ENCODE measurements at regions not wholly inside any gene's neighbourhood (a gene's known extent, or its start where the extent isn't known, plus 50 kb on each side); places are given as distances from the start of the nearest gene placed in this dataset.
A peak's percentile ranks its signal among the peaks of the same experiment; 100 is the strongest.

DNA sequence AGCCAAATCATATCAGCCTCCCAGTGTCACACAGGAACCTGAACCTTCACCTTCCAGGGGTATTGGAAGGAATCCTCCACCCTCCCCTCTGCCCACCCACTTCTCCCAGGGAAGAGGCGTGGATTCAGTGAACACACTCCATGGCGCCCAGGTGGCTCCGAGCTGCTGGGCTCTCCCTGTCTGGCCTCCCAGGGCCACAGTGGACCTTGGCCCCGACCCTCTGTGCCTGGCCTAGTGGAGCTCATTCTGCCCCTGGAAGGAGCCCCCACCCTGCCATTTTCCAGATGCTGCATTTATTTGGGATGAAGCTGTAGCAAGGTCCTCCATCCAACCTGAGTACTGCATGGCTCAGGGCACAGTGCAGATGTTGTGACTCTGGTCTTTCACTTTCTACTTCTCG, 1340.1 kb downstream of the TBC1D22A start:
- Histone ChIP-seq H3K27ac (ENCODE audit: insufficient read depth, low read length, poor library complexity, severe bottlenecking) (no peak overlapping the region), H3K4me1 (ENCODE audit: control insufficient read depth, insufficient read depth, low read length, poor library complexity, severe bottlenecking) (peaks cover 8% of the 10 kb centered on the region), H3K4me3 (ENCODE audit: insufficient read depth, low read depth, low read length, poor library complexity, severe bottlenecking) (no peak overlapping the region), H3K36me3 (ENCODE audit: control insufficient read depth, insufficient read depth, low read length) (no peaks in the 10 kb centered on the region), H3K27me3 (replicated peaks; ENCODE audit: control insufficient read depth, insufficient read depth, low read length, poor library complexity, severe bottlenecking) (no peaks in the 10 kb centered on the region), H3K9me3 (ENCODE audit: control insufficient read depth, low read length) (no peaks in the 10 kb centered on the region)
- no peak for DNase-seq

DNA sequence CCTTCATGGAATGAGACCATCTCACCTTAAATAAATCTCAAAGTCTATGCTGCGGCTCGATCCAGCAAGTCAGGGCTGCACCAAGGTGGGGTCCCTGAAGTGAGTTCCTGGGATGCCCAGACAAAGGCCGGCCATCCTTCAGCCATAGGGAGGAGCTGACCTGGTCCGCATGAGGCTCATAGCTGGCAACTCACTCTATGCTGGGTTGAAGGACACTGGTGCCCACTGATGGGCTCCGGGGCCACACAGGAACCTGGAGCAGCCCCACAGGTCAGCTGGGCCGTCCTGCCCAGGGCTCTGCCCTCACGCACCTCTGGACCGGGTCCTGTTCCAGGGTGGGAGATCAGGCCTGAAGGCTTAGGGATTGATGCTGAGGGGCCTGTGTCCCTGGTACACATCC, 1339.3 kb downstream of the TBC1D22A start:
- H3K36me3 ChIP-seq (ENCODE audit: control insufficient read depth, insufficient read depth, low read length): no peaks in the 10 kb centered on the region
- no peaks in the 10 kb centered on the region for H3K27me3 ChIP-seq (replicated peaks; ENCODE audit: control insufficient read depth, insufficient read depth, low read length, poor library complexity, severe bottlenecking)
- H3K27ac ChIP-seq (ENCODE audit: insufficient read depth, low read length, poor library complexity, severe bottlenecking): no peak overlapping the region
- no peaks in the 10 kb centered on the region for H3K9me3 ChIP-seq (ENCODE audit: control insufficient read depth, low read length)
- no peak overlapping the region for H3K4me3 ChIP-seq (ENCODE audit: insufficient read depth, low read depth, low read length, poor library complexity, severe bottlenecking)
- H3K4me1 ChIP-seq (ENCODE audit: control insufficient read depth, insufficient read depth, low read length, poor library complexity, severe bottlenecking): peaks cover 8% of the 10 kb centered on the region
- no peak for DNase-seq

GRCh38 chr22:48100685-48101417, 1338.4 kb downstream of the TBC1D22A start:
- no peak overlapping the region for H3K27ac ChIP-seq (ENCODE audit: insufficient read depth, low read length, poor library complexity, severe bottlenecking)
- H3K4me3 ChIP-seq (ENCODE audit: insufficient read depth, low read depth, low read length, poor library complexity, severe bottlenecking): no peak overlapping the region
- peaks cover 8% of the 10 kb centered on the region for H3K4me1 ChIP-seq (ENCODE audit: control insufficient read depth, insufficient read depth, low read length, poor library complexity, severe bottlenecking)
- no peaks in the 10 kb centered on the region for H3K27me3 ChIP-seq (replicated peaks; ENCODE audit: control insufficient read depth, insufficient read depth, low read length, poor library complexity, severe bottlenecking)
- DNase-seq: no peak
- H3K9me3 ChIP-seq (ENCODE audit: control insufficient read depth, low read length): no peaks in the 10 kb centered on the region
- no peaks in the 10 kb centered on the region for H3K36me3 ChIP-seq (ENCODE audit: control insufficient read depth, insufficient read depth, low read length)

DNA sequence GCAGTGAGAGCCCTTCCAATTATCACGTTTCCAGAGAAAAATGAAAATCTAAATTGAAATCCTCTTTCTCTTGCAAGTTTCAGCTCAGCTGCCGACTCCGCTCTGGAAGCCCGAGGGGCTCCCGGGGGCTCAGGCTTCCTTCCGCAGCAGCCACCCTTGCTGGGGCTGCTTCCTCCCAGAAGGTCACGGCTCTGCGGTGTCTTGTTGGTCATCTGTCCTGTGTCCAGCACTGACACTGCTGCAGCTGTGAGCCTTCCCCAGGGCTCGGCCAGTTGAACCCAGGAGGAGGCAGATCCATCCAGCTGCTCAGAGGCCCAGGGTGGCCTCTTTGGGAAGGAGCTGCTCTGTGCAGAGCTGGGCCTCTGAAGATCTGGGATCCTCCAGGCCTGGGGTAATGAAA, 1337.2 kb downstream of the TBC1D22A start:
- no peak for DNase-seq
- H3K4me1 ChIP-seq (ENCODE audit: control insufficient read depth, insufficient read depth, low read length, poor library complexity, severe bottlenecking): peaks cover 8% of the 10 kb centered on the region
- H3K4me3 ChIP-seq (ENCODE audit: insufficient read depth, low read depth, low read length, poor library complexity, severe bottlenecking): no peak overlapping the region
- no peaks in the 10 kb centered on the region for H3K36me3 ChIP-seq (ENCODE audit: control insufficient read depth, insufficient read depth, low read length)
- H3K27me3 ChIP-seq (replicated peaks; ENCODE audit: control insufficient read depth, insufficient read depth, low read length, poor library complexity, severe bottlenecking): no peaks in the 10 kb centered on the region
- H3K9me3 ChIP-seq (ENCODE audit: control insufficient read depth, low read length): no peaks in the 10 kb centered on the region
- no peak overlapping the region for H3K27ac ChIP-seq (ENCODE audit: insufficient read depth, low read length, poor library complexity, severe bottlenecking)

- Histone ChIP-seq H3K27me3 (replicated peaks; ENCODE audit: control insufficient read depth, insufficient read depth, low read length, poor library complexity, severe bottlenecking) (no peaks in the 10 kb centered on the region), H3K4me1 (ENCODE audit: control insufficient read depth, insufficient read depth, low read length, poor library complexity, severe bottlenecking) (peaks cover 8% of the 10 kb centered on the region)
These were observed 1336.8 kb downstream of the TBC1D22A start for GRCh38 chr22:48099251-48099650.

DNA sequence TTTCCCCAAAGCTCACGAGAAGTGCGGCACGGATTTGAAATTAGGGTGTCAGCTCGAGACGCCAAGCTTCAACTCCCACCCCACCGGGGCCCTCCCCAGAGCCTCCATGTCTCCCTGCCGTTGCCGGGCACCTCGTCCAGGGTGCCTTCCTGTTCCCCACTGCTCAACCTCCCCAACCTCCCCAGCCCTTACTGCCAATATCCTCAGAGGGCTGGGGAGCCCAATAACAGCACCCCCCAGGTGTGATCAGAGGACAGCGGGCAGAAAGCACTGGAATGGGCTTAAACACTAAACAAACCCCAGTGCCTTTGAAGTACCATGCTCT, 1336.4 kb downstream of the TBC1D22A start:
- H3K4me3 ChIP-seq (ENCODE audit: insufficient read depth, low read depth, low read length, poor library complexity, severe bottlenecking): no peak overlapping the region
- H3K36me3 ChIP-seq (ENCODE audit: control insufficient read depth, insufficient read depth, low read length): no peaks in the 10 kb centered on the region
- no peak overlapping the region for H3K27ac ChIP-seq (ENCODE audit: insufficient read depth, low read length, poor library complexity, severe bottlenecking)
- H3K4me1 ChIP-seq (ENCODE audit: control insufficient read depth, insufficient read depth, low read length, poor library complexity, severe bottlenecking): peaks cover 8% of the 10 kb centered on the region
- no peaks in the 10 kb centered on the region for H3K9me3 ChIP-seq (ENCODE audit: control insufficient read depth, low read length)
- no peaks in the 10 kb centered on the region for H3K27me3 ChIP-seq (replicated peaks; ENCODE audit: control insufficient read depth, insufficient read depth, low read length, poor library complexity, severe bottlenecking)
- DNase-seq: no peak

More at GRCh38 chr22:48099251-48099650, 1336.8 kb downstream of the TBC1D22A start:
- Histone ChIP-seq H3K36me3 (ENCODE audit: control insufficient read depth, insufficient read depth, low read length) (no peaks in the 10 kb centered on the region), H3K9me3 (ENCODE audit: control insufficient read depth, low read length) (no peaks in the 10 kb centered on the region), H3K27ac (ENCODE audit: insufficient read depth, low read length, poor library complexity, severe bottlenecking) (no peak overlapping the region), H3K4me3 (ENCODE audit: insufficient read depth, low read depth, low read length, poor library complexity, severe bottlenecking) (no peak overlapping the region)
- no peak for DNase-seq

GRCh38 chr22:48098243-48098920, 1335.9 kb downstream of the TBC1D22A start:
- Histone ChIP-seq H3K9me3 (ENCODE audit: control insufficient read depth, low read length) (no peaks in the 10 kb centered on the region), H3K4me1 (ENCODE audit: control insufficient read depth, insufficient read depth, low read length, poor library complexity, severe bottlenecking) (peaks cover 8% of the 10 kb centered on the region), H3K27ac (ENCODE audit: insufficient read depth, low read length, poor library complexity, severe bottlenecking) (no peak overlapping the region), H3K36me3 (ENCODE audit: control insufficient read depth, insufficient read depth, low read length) (no peaks in the 10 kb centered on the region), H3K27me3 (replicated peaks; ENCODE audit: control insufficient read depth, insufficient read depth, low read length, poor library complexity, severe bottlenecking) (no peaks in the 10 kb centered on the region), H3K4me3 (ENCODE audit: insufficient read depth, low read depth, low read length, poor library complexity, severe bottlenecking) (no peak overlapping the region)
- peak in 1 of 3 donors; percentile 14 for DNase-seq

- DNase-seq: no peak
- H3K36me3 ChIP-seq (ENCODE audit: control insufficient read depth, insufficient read depth, low read length): no peaks in the 10 kb centered on the region
- no peak overlapping the region for H3K27ac ChIP-seq (ENCODE audit: insufficient read depth, low read length, poor library complexity, severe bottlenecking)
- H3K27me3 ChIP-seq (replicated peaks; ENCODE audit: control insufficient read depth, insufficient read depth, low read length, poor library complexity, severe bottlenecking): no peaks in the 10 kb centered on the region
- no peaks in the 10 kb centered on the region for H3K9me3 ChIP-seq (ENCODE audit: control insufficient read depth, low read length)
- H3K4me3 ChIP-seq (ENCODE audit: insufficient read depth, low read depth, low read length, poor library complexity, severe bottlenecking): no peak overlapping the region
- H3K4me1 ChIP-seq (ENCODE audit: control insufficient read depth, insufficient read depth, low read length, poor library complexity, severe bottlenecking): peaks cover 8% of the 10 kb centered on the region
These were observed 1335.3 kb downstream of the TBC1D22A start for GRCh38 chr22:48097723-48098122.

GRCh38 chr22:48096851-48097665, 1334.6 kb downstream of the TBC1D22A start:
- Histone ChIP-seq H3K4me1 (ENCODE audit: control insufficient read depth, insufficient read depth, low read length, poor library complexity, severe bottlenecking) (peaks cover 8% of the 10 kb centered on the region), H3K27ac (ENCODE audit: insufficient read depth, low read length, poor library complexity, severe bottlenecking) (no peak overlapping the region), H3K36me3 (ENCODE audit: control insufficient read depth, insufficient read depth, low read length) (no peaks in the 10 kb centered on the region), H3K9me3 (ENCODE audit: control insufficient read depth, low read length) (no peaks in the 10 kb centered on the region), H3K27me3 (replicated peaks; ENCODE audit: control insufficient read depth, insufficient read depth, low read length, poor library complexity, severe bottlenecking) (no peaks in the 10 kb centered on the region), H3K4me3 (ENCODE audit: insufficient read depth, low read depth, low read length, poor library complexity, severe bottlenecking) (no peak overlapping the region)
- no peak for DNase-seq

GRCh38 chr22:48096411-48096810, 1334.0 kb downstream of the TBC1D22A start:
- DNase-seq: no peak
- Histone ChIP-seq H3K4me1 (ENCODE audit: control insufficient read depth, insufficient read depth, low read length, poor library complexity, severe bottlenecking) (peaks cover 8% of the 10 kb centered on the region), H3K27me3 (replicated peaks; ENCODE audit: control insufficient read depth, insufficient read depth, low read length, poor library complexity, severe bottlenecking) (no peaks in the 10 kb centered on the region), H3K27ac (ENCODE audit: insufficient read depth, low read length, poor library complexity, severe bottlenecking) (no peak overlapping the region), H3K9me3 (ENCODE audit: control insufficient read depth, low read length) (no peaks in the 10 kb centered on the region), H3K36me3 (ENCODE audit: control insufficient read depth, insufficient read depth, low read length) (no peaks in the 10 kb centered on the region), H3K4me3 (ENCODE audit: insufficient read depth, low read depth, low read length, poor library complexity, severe bottlenecking) (no peak overlapping the region)
